HCT116 (cell line): ENCODE measurements at regions not wholly inside any gene's neighbourhood (a gene's known extent, or its start where the extent isn't known, plus 50 kb on each side); places are given as distances from the start of the nearest gene placed in this dataset.

Experiments used
- ATAC-seq: fragments of 200-7000 bp; cut with Tn5 transposase; 2 replicates; pipeline ENCODE4 v1.9.1; 2020; ENCODE audit warnings: mild to moderate bottlenecking, moderate library complexity
- BruUV-seq: library from RNA; stranded (reverse); fragments of 400-500 nt; replicated peaks from 2 replicates; lab custom pipeline; 2021; lab: Mats Ljungman, UMichigan
- CTCF ChIA-PET: fragments of 300-600 bp; sonication (Branson Sonifier 250); formaldehyde crosslinking; loops from one replicate; lab custom pipeline; 2021; ENCODE audit warnings: antibody characterized with exemption; lab: Charles Lee
- POLR2A ChIA-PET: fragments of 300-600, 350-600 bp; sonication (Branson Sonifier 250); formaldehyde crosslinking; loops from one replicate; lab custom pipeline; 2021; ENCODE audit warnings: antibody characterized with exemption; lab: Charles Lee
- RAD21 ChIA-PET, 2 experiments: fragments of 300-600 bp; sonication (Branson Sonifier 250); formaldehyde crosslinking; loops; one replicate each; lab custom pipeline; 2023; ENCODE audit warnings: low total read pairs in 2 of 2; ENCODE audit not compliant: uncharacterized antibody in 2 of 2, unreplicated experiment in 2 of 2, low non-redundant PET in 1 of 2; lab: Charles Lee
- DNase-seq: peaks from one replicate; pipeline ENCODE4 v3.0.0-alpha.2; 2010; ENCODE audit warnings: low read depth, low spot score
- H2AFZ ChIP-seq: fragments of 200-600 bp; shearing (Covaris generic), sonication (generic); 2 replicates; pipeline ENCODE4 v1.6.1; 2017; ENCODE audit warnings: low read depth, mixed run types, mixed read lengths, antibody characterized with exemption, low read length; ENCODE audit not compliant: poor library complexity, severe bottlenecking
- H3K27ac ChIP-seq: 2 replicates; pipeline ENCODE4 v1.5.1; 2012; ENCODE audit warnings: low read depth, low read length
- H3K27me3 ChIP-seq: fragments of 200-600 bp; sonication (generic); 2 replicates; pipeline ENCODE4 v1.6.1; 2016; ENCODE audit warnings: mixed run types, low read length, mixed read lengths; ENCODE audit not compliant: insufficient read depth
- H3K36me3 ChIP-seq, 2 experiments: fragments of 200-500 bp in 1 of 2; fragments of 200-600 bp in 1 of 2; sonication (Bioruptor generic) in 1 of 2; sonication (generic) in 1 of 2; 2 replicates each; pipeline versions ENCODE4 v1.5.1 to v1.6.1; 2014 to 2016; ENCODE audit warnings: low read length in 2 of 2, inconsistent platforms in 1 of 2, mixed read lengths in 1 of 2, mixed run types in 1 of 2; ENCODE audit not compliant: insufficient read depth in 2 of 2, control insufficient read depth in 1 of 2
- H3K4me1 ChIP-seq, 2 experiments: fragments of 200-600 bp in 1 of 2; sonication (generic) in 1 of 2; 2 replicates each; pipeline versions ENCODE4 v1.5.1 to v1.6.1; 2012 to 2017; ENCODE audit warnings: low read length in 2 of 2, inconsistent platforms in 1 of 2, mild to moderate bottlenecking in 1 of 2, mixed read lengths in 1 of 2, mixed run types in 1 of 2, moderate library complexity in 1 of 2; ENCODE audit not compliant: insufficient read depth in 2 of 2, control insufficient read depth in 1 of 2
- H3K4me2 ChIP-seq: fragments of 200-600 bp; sonication (generic); 2 replicates; pipeline ENCODE4 v1.6.1; 2017; ENCODE audit warnings: mixed run types, low read length, mixed read lengths
- H3K4me3 ChIP-seq, 2 experiments: fragments of 200-600 bp in 1 of 2; sonication (generic) in 1 of 2; replicated peaks in 1 of 2; 2 replicates each; pipeline ENCODE4 v1.5.1; 2011 to 2016; ENCODE audit warnings: low read length in 2 of 2, control low read depth in 1 of 2, low read depth in 1 of 2, mild to moderate bottlenecking in 1 of 2, mixed read lengths in 1 of 2, mixed run types in 1 of 2
- H3K79me2 ChIP-seq: fragments of 200-600 bp; sonication (generic); 2 replicates; pipeline ENCODE4 v1.6.1; 2017; ENCODE audit warnings: mild to moderate bottlenecking, mixed run types, low read length, moderate library complexity, mixed read lengths; ENCODE audit not compliant: insufficient read depth
- H3K9ac ChIP-seq: fragments of 200-600 bp; sonication (generic); 2 replicates; pipeline ENCODE4 v1.6.1; 2016; ENCODE audit warnings: low read length, mixed read lengths
- H3K9me2 ChIP-seq: fragments of 200-600 bp; sonication (generic), shearing (Covaris generic); 2 replicates; pipeline ENCODE4 v1.6.1; 2017; ENCODE audit warnings: mixed run types, mild to moderate bottlenecking, moderate library complexity; ENCODE audit not compliant: insufficient read depth
- H3K9me3 ChIP-seq, 2 experiments: fragments of 200-500 bp in 1 of 2; fragments of 200-600 bp in 1 of 2; sonication (Bioruptor generic) in 1 of 2; sonication (generic) in 1 of 2; 2 replicates each; pipeline ENCODE4 v1.6.1; 2014 to 2017; ENCODE audit warnings: low read length in 2 of 2, mixed read lengths in 2 of 2, inconsistent platforms in 1 of 2, low read depth in 1 of 2, mild to moderate bottlenecking in 1 of 2, mixed run types in 1 of 2, moderate library complexity in 1 of 2; ENCODE audit not compliant: control insufficient read depth in 1 of 2, insufficient read depth in 1 of 2
- H4K20me1 ChIP-seq: fragments of 200-600 bp; sonication (generic), shearing (Covaris generic); 2 replicates; pipeline ENCODE4 v1.6.1; 2017; ENCODE audit warnings: mixed run types, mild to moderate bottlenecking, moderate library complexity; ENCODE audit not compliant: insufficient read depth
- CBX3 ChIP-seq: IDR thresholded peaks from 2 replicates; pipeline ENCODE4 v1.6.1; 2012; ENCODE audit warnings: low read depth
- ELF1 ChIP-seq: IDR thresholded peaks from 2 replicates; pipeline ENCODE4 v1.6.1; 2012; ENCODE audit warnings: low read depth, borderline replicate concordance
- FOSL1 ChIP-seq: IDR thresholded peaks from 2 replicates; pipeline ENCODE4 v1.6.1; 2012; ENCODE audit warnings: low read depth
- POLR2A ChIP-seq: IDR thresholded peaks from 2 replicates; pipeline ENCODE4 v1.7.0; 2011; ENCODE audit warnings: borderline replicate concordance; ENCODE audit not compliant: insufficient read depth, insufficient read length; ENCODE audit errors: extremely low read depth
- SIN3A ChIP-seq: IDR thresholded peaks from 2 replicates; pipeline ENCODE4 v1.6.1; 2012; ENCODE audit warnings: low read depth
- YY1 ChIP-seq: IDR thresholded peaks from 2 replicates; pipeline ENCODE4 v1.6.1; 2011; ENCODE audit warnings: low read length, low read depth, moderate library complexity, mild to moderate bottlenecking; ENCODE audit not compliant: insufficient replicate concordance; ENCODE audit errors: extremely low read depth
- intact Hi-C: fragments of 100-400 bp; cut with micrococcal nuclease; formaldehyde crosslinking; loops from 2 replicates; pipeline ENCODE4 v1.10.0; 2022

GRCh38 chr6:4676016-4676415 lies 100.2 kb upstream of the CDYL start:
- POLR2A ChIA-PET, result no interaction called here
- no peak overlapping the region for H3K27ac ChIP-seq
- no peak overlapping the region for H3K4me2 ChIP-seq
- no peaks in the 10 kb centered on the region for H3K9me3 ChIP-seq
- H4K20me1 ChIP-seq, result no peaks in the 10 kb centered on the region
- H3K9ac ChIP-seq, result no peak overlapping the region
- H3K27me3 ChIP-seq, result no peaks in the 10 kb centered on the region
- no peak for DNase-seq
- no peaks in the 10 kb centered on the region for H3K36me3 ChIP-seq
- no peaks in the 10 kb centered on the region for H3K9me2 ChIP-seq
- H3K79me2 ChIP-seq, result no peaks in the 10 kb centered on the region
- H3K4me3 ChIP-seq, result no peak overlapping the region
- ATAC-seq, result no peak
- RAD21 ChIA-PET, result no interaction called here
- CTCF ChIA-PET, result no interaction called here
- H2AFZ ChIP-seq, result no peak overlapping the region
- intact Hi-C loops, result no loop called here
- H3K4me1 ChIP-seq, result no peaks in the 10 kb centered on the region
- TF ChIP-seq ELF1 (no peak), FOSL1 (no peak), POLR2A (no peak), SIN3A (no peak), YY1 (no peak), CBX3 (no peak)
- no TSS peak for BruUV-seq

GRCh38 chr6:4675121-4675520 lies 101.1 kb upstream of the CDYL start:
- BruUV-seq, result no TSS peak
- POLR2A ChIA-PET, result no interaction called here
- intact Hi-C loops, result no loop called here

More at GRCh38 chr6:4675121-4675520, 101.1 kb upstream of the CDYL start:
- no peak overlapping the region for H3K9ac ChIP-seq
- H2AFZ ChIP-seq, result no peak overlapping the region
- no peaks in the 10 kb centered on the region for H4K20me1 ChIP-seq
- no peak overlapping the region for H3K27ac ChIP-seq
- H3K9me3 ChIP-seq, result no peaks in the 10 kb centered on the region
- CTCF ChIA-PET, result no interaction called here
- no peaks in the 10 kb centered on the region for H3K4me1 ChIP-seq
- H3K79me2 ChIP-seq, result no peaks in the 10 kb centered on the region
- no peak for TF ChIP-seq POLR2A
- ATAC-seq, result no peak
- H3K9me2 ChIP-seq, result no peaks in the 10 kb centered on the region
- H3K4me3 ChIP-seq, result no peak overlapping the region
- RAD21 ChIA-PET, result no interaction called here
- H3K4me2 ChIP-seq, result no peak overlapping the region
- no peak for DNase-seq
- no peaks in the 10 kb centered on the region for H3K27me3 ChIP-seq
- no peaks in the 10 kb centered on the region for H3K36me3 ChIP-seq
